HG02970 (cell line): ENCODE measurements at regions not wholly inside any gene's neighbourhood (a gene's known extent, or its start where the extent isn't known, plus 50 kb on each side); places are given as distances from the start of the nearest gene placed in this dataset.
"Not testable (repeated sequence)": the region's sequence is repeated elsewhere in the genome, so short reads cannot be mapped to it uniquely, and the experiment has no call there.

Experiments
- ATAC-seq: cut with Tn5 transposase; IDR thresholded peaks from one replicate; pipeline ENCODE4 v1.9.1; 2021; ENCODE audit warnings: mild to moderate bottlenecking, moderate library complexity, moderate number of reproducible peaks; ENCODE audit not compliant: unreplicated experiment, low FRiP score

- no peak for ATAC-seq
Measured at GRCh38 chr12:46711756-46712155, 114.0 kb downstream of the SLC38A4 start.

DNA sequence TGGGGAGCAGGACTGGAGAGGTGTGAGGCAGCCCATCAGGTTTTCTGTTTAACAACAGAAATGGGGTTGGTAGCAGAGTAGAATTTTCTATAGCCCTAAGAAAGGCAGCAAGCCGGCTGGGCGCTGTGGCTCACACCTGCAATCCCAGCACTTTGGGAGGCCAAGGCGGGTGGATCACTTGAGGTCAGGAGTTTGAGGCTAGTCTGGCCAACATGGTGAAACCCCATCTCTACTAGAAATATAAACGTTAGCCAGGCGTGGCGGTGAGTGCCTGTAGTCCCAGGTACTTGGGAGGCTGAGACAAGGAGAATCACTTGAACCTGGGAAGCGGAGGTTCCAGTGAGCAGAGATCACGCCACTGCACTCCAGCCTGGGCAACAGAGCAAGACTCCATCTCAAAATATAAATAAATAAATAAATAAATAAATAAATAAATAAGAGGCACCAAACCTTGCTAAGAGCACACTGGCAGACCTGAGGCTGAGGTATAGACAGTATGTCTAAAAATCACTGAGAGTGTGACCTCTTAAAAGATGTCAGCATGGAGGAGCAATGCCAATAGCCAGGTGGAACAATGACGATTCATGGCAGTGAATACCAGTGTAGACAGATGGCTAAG, 115.6 kb downstream of the SLC38A4 start:
- ATAC-seq = no peak

DNA sequence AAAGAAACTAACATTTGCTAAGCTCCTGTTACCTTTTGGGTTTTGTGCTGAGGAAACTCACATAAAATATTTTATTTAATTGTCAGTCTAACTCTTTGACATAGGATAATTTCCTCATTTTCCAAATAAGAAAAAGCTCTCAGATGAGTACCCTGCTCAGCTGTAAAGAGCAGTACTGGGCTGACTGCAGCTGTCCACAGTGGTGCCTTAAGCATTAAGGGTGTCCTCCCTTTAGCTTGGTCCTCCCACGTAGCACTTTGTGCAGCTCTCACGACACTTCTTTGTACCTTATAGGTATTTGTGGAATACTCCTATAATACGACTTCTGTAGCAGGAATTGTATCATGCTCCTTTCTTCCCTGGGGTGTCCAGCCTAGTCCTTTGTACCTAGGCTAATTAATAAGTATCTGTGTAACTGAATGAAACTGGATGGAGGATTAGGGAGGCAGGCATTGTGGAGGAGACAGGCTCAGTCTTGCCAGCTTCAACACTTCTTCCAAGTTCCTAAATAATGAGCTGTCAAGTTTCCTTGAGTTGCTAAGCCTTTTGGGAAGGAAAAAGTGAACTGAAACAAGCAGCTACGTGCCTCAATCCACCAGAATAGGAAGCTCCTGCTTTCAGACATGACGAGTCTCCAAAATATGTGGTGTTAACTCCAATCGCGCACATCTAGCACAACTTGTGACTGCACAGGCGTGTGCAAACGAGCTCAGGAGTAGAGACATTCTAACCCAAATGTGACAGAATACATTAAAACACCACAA, 123.0 kb downstream of the SLC38A4 start:
- no peak for ATAC-seq

GRCh38 chr12:46701356-46701755, 124.4 kb downstream of the SLC38A4 start:
- no peak for ATAC-seq

- ATAC-seq = no peak
Measured at GRCh38 chr12:46699986-46700385, 125.8 kb downstream of the SLC38A4 start.

DNA sequence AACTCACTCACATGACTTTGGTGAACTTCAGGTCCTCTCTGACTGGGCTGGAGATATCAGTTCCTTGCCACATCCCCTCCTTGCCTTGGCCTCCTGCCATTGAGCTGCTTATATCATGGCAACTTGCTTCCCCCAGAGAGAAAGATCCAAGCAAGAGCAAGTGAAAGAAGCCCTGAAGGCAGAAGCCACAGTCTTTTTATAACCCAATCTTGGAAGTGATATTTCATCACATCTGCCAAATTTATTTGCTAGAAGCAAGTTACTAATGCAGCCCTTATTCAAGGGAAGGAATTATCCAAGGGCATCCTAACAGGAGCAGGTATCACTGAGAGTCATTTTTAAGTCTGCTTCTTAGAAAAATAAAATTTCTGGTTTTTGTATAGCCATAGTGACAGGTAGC, 127.8 kb downstream of the SLC38A4 start:
- ATAC-seq = no peak

DNA sequence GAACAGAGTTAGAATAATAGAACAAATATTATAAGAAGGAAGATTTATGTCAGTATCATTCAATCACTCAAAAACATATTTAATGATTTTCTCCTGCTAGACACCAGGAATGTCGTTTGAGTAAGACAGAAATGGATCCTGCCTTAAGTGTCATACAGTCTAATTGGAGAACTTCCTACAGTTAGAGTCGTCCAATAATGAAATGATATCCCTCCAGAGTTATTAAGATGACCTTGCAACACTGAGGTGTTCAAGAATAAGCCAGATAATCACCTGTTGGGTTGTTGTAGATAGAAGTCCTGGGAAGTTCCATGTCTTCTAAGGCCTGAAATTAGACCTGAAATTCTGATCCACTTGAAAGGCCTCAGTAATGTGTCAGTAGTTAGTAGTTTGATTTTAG, 132.3 kb downstream of the SLC38A4 start:
- no peak for ATAC-seq

DNA sequence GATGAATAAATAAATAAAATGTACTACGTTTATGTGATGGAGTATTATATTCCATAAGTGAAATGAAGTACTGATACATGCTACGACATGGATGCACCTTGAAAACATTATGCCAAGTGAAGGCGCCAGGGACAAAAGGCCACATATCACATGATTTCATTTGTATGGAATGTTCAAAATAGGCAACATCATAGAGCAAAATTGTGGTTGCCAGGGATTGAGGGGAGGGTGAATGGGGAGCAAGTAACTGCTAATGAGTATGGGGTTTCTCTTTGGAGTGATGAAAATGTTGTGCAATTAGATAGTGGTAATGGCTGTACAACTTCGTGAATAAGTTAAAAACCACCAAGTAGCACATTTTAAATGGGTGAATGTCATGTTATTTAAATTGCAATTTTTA, 132.8 kb downstream of the SLC38A4 start:
- ATAC-seq = no peak

- no peak for ATAC-seq
Measured at GRCh38 chr12:46692606-46693005, 133.2 kb downstream of the SLC38A4 start.

DNA sequence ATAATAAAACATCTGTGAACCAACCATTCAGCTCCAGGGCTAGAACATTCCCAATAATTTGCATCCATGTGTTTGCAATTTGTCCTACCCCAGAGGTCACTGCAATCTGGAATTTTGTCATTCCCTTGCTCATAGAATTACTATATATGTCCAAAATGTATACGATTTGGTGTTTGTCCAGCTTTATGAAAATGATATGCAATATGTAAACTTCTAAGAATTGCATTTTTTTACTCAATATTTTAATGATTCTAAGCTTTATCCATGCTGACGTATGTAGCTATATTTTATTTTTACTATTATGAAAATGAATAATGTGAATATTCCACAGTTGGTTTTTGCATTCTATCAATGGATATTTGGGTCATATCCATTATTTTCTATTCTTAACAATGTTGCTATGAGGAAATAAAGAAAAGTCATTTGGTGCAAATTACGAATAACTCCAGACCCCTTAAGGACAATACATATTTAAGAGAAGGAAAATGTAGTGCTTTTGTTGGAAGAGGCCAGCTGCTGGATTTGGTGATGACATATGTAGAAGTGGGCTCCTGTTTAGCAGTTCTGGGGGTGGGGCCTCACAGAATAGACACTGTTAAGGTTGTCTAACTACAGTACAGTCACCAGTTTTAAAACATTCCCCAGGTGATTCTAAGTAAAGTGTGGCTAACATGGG, 139.4 kb downstream of the SLC38A4 start:
- no peak for ATAC-seq

- not testable (repeated sequence) for ATAC-seq
Measured at GRCh38 chr12:46684243-46684642, 141.6 kb downstream of the SLC38A4 start.

DNA sequence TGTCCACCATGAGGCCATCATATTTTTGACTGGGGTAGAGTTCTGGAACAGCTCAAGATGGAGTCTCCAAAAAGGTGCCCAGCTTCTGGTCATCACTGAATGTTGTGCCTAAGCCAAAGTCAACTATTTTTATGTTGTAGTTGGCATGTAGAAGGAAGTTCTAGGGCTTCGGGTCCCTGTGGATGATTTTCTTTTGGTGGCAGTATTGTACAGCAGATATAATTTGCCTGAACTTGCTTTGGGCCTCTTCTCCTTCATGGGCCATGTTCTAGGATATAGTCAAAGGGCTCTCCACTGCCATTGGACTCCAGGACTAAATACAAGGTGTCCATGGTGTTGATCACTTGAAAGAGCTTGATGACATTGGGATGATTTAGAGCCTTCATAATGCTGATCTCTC, 143.6 kb downstream of the SLC38A4 start:
- no peak for ATAC-seq

- ATAC-seq = no peak
Measured at GRCh38 chr12:46680506-46680905, 145.3 kb downstream of the SLC38A4 start.

DNA sequence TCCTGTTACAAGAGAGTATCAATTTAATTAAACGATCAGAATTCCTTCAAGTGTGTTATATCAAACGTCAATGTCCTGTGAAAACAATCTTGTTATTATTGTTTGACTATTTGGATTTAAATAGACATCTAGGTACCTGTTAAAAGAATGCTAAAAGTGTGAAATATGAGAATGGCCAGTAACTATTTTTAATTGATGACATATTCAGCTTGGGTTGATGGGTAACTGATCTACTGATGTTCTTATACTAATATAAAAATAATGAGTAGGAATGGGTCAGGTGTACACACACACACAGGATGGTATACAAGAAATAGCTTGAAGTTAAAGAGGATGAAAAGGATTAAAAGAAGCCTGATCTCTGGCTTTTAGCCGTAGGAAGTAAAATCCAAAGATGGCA, 146.0 kb downstream of the SLC38A4 start:
- no peak for ATAC-seq

GRCh38 chr12:46678426-46678825, 147.4 kb downstream of the SLC38A4 start:
- no peak for ATAC-seq

- no peak for ATAC-seq
Measured at GRCh38 chr12:46677749-46678148, 148.0 kb downstream of the SLC38A4 start.

DNA sequence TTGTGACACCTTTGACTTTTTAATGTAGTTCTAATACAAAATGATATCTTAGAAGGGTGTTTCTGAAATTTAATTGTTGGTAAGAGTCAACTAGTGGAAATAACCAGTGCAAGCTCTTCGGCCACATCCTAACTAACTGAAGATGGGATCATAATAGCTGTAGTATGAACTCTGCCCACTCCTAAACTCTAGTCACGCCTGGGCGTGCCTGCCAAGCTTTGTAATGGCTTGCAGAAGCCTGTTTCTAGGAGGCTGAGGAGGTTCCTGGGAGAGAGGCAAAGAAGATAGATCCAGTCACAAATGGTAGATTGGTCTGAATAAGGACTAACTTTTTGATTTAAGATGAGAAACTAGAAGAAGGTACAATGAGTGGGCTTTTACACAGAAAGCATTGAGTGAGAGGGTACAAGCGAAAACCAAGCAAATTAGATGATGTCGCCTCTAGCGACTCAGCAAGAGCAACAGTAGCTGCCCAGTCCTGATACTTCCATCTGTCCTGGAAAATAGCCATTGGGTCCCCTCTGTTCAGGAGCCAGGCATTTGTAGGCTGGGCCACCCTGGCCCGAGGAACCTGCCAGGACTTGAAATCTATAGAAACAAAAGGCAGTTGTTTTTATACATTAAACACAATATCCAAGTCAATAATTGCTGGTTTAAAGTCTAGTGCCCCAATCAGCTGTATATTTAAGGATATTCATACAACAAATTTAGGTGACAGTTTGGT, 148.8 kb downstream of the SLC38A4 start:
- ATAC-seq = no peak

DNA sequence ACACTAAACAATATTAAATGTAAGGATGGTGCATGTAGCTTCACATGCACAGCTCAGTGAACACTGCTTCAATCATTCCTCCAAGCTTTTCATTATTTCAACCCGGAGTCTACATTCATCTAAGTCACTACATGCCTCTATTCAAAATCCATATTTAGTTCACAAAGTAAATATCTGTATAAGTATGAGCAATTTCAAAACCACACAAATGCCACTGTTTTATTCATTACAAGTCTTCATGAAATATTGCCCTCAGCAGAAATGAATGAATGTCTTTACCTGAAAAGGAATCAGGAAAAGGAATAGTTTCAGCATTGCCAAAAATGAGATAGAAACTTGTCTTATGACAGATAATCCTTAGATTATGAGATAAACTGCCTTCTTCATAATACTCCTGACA, 149.4 kb downstream of the SLC38A4 start:
- ATAC-seq = no peak

DNA sequence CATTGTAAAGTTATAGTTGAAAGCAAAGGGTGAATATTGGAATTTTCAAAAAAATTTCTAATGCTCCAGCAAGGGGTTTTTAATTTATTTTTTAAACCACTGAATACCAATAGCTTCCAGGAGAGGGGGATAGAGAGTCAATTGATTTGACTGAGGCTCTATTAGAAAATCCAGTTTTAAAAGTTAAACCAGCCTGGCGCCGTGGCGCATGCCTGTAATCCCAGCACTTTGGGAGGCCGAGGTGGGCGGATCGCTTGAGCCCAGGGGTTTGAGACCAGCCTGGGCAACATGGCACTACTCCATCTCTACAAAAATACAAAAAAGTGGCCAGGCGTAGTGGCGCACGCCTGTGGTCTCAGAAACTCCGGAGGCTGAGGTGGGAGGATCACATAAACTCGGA, 150.1 kb downstream of the SLC38A4 start:
- ATAC-seq = no peak

GRCh38 chr12:46674800-46675199, 151.0 kb downstream of the SLC38A4 start:
- no peak for ATAC-seq

- no peak for ATAC-seq
Measured at GRCh38 chr12:46674129-46674528, 151.7 kb downstream of the SLC38A4 start.
